ENCODE measurements at regions not wholly inside any gene's neighbourhood (a gene's known extent, or its start where the extent isn't known, plus 50 kb on each side); places are given as distances from the start of the nearest gene placed in this dataset.

DNA sequence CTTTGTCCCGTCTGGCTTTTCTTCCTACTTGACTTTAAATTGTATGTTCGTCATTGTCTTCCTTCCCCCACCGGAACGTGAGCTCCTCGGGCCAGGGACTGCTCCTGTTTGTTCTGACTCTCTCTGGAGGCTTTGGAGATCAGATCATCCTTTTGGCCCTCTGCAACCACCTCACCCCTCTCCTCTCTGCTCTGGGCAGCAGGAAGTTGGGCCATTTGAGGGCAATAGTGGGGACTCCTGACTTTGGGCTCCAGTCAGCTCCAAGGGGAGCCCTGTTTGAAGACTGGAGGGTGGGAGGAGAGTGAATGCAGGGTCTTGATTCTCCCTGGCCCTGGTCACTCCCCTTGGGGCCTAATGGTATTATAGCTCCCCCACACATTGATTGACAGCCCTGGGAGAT, 186.3 kb upstream of the B3GAT1 start:
- H3K36me3 ChIP-seq = no peaks in the 10 kb centered on the region
- intact Hi-C loops (cut with DNase I) = no loop called here
- no peak for DNase-seq
- H3K27me3 ChIP-seq = peaks cover 0 to 6% (median 0%) of the 10 kb centered on the region in 3 donors
- no peaks in the 10 kb centered on the region for H3K9me3 ChIP-seq
- no peak overlapping the region for H3K4me3 ChIP-seq
- WGBS, 2 donors = 80 to 87% methylated on average over 5 of the region's 5 CpGs
- H3K27ac ChIP-seq = no peak overlapping the region
- H3K4me1 ChIP-seq = no peaks in the 10 kb centered on the region
- TF ChIP-seq POLR2A (IDR thresholded peaks at IDR 0.05) = no peak
- TF ChIP-seq, protein P1, sequence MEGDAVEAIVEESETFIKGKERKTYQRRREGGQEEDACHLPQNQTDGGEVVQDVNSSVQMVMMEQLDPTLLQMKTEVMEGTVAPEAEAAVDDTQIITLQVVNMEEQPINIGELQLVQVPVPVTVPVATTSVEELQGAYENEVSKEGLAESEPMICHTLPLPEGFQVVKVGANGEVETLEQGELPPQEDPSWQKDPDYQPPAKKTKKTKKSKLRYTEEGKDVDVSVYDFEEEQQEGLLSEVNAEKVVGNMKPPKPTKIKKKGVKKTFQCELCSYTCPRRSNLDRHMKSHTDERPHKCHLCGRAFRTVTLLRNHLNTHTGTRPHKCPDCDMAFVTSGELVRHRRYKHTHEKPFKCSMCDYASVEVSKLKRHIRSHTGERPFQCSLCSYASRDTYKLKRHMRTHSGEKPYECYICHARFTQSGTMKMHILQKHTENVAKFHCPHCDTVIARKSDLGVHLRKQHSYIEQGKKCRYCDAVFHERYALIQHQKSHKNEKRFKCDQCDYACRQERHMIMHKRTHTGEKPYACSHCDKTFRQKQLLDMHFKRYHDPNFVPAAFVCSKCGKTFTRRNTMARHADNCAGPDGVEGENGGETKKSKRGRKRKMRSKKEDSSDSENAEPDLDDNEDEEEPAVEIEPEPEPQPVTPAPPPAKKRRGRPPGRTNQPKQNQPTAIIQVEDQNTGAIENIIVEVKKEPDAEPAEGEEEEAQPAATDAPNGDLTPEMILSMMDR (IDR thresholded peaks at IDR 0.05) = no peak
- TF ChIP-seq POLR2AphosphoS5 (IDR thresholded peaks at IDR 0.05) = no peak
- no peak for TF ChIP-seq EP300 (IDR thresholded peaks at IDR 0.05)

GRCh38 chr11:134597452-134597851, 185.4 kb upstream of the B3GAT1 start:
- Histone ChIP-seq H3K27ac (no peak overlapping the region), H3K36me3 (no peaks in the 10 kb centered on the region), H3K9me3 (peaks cover 0 to 3% (median 0%) of the 10 kb centered on the region in 4 donors), H3K4me3 (no peak overlapping the region), H3K4me1 (no peaks in the 10 kb centered on the region), H3K27me3 (peaks cover 0 to 6% (median 0%) of the 10 kb centered on the region in 3 donors)
- no peak for DNase-seq
- intact Hi-C loops (cut with DNase I) = no loop called here
- no peak for TF ChIP-seq POLR2AphosphoS5 (IDR thresholded peaks at IDR 0.05)
- WGBS, 2 donors = 92 to 93% methylated on average over 8 of the region's 8 CpGs

GRCh38 chr11:134596404-134596803, 184.4 kb upstream of the B3GAT1 start:
- DNase-seq = no peak
- no peak overlapping the region for H3K4me3 ChIP-seq
- H3K27ac ChIP-seq = no peak overlapping the region
- H3K4me1 ChIP-seq = no peaks in the 10 kb centered on the region
- peaks cover 0 to 6% (median 0%) of the 10 kb centered on the region in 3 donors for H3K27me3 ChIP-seq
- 90 to 92% methylated on average over 3 of the region's 3 CpGs for WGBS, 2 donors
- H3K9me3 ChIP-seq = peaks cover 0 to 3% (median 0%) of the 10 kb centered on the region in 4 donors
- no peaks in the 10 kb centered on the region for H3K36me3 ChIP-seq
- intact Hi-C loops (cut with DNase I) = no loop called here
- TF ChIP-seq, protein P1 (IDR thresholded peaks at IDR 0.05) = no peak
- TF ChIP-seq POLR2AphosphoS5 (IDR thresholded peaks at IDR 0.05) (no peak), POLR2A (IDR thresholded peaks at IDR 0.05) (no peak), EP300 (IDR thresholded peaks at IDR 0.05) (no peak)

- intact Hi-C loops (cut with DNase I) = no loop called here
- Histone ChIP-seq H3K27ac (no peak overlapping the region), H3K4me1 (no peaks in the 10 kb centered on the region), H3K36me3 (no peaks in the 10 kb centered on the region), H3K27me3 (peaks cover 0 to 6% (median 0%) of the 10 kb centered on the region in 3 donors), H3K4me3 (no peak overlapping the region), H3K9me3 (peaks cover 0 to 3% (median 0%) of the 10 kb centered on the region in 4 donors)
- TF ChIP-seq, protein P1 (IDR thresholded peaks at IDR 0.05) = no peak
- TF ChIP-seq POLR2AphosphoS5 (IDR thresholded peaks at IDR 0.05) (no peak), EP300 (IDR thresholded peaks at IDR 0.05) (no peak), POLR2A (IDR thresholded peaks at IDR 0.05) (no peak)
- DNase-seq = no peak
These were observed 180.4 kb upstream of the B3GAT1 start for GRCh38 chr11:134592391-134592990.

GRCh38 chr11:134591338-134591737, 179.3 kb upstream of the B3GAT1 start:
- no peak overlapping the region for H3K4me3 ChIP-seq
- WGBS, 2 donors = 87 to 89% methylated on average over 3 of the region's 3 CpGs
- no peak overlapping the region for H3K27ac ChIP-seq
- no peak for DNase-seq
- H3K36me3 ChIP-seq = no peaks in the 10 kb centered on the region
- H3K4me1 ChIP-seq = no peaks in the 10 kb centered on the region
- TF ChIP-seq, protein P1 (IDR thresholded peaks at IDR 0.05) = no peak
- TF ChIP-seq POLR2A (IDR thresholded peaks at IDR 0.05) = no peak
- TF ChIP-seq POLR2AphosphoS5 (IDR thresholded peaks at IDR 0.05) = no peak
- no peak for TF ChIP-seq EP300 (IDR thresholded peaks at IDR 0.05)
- H3K9me3 ChIP-seq = peaks cover 0 to 3% (median 0%) of the 10 kb centered on the region in 4 donors
- intact Hi-C loops (cut with DNase I) = no loop called here
- peaks cover 0 to 6% (median 0%) of the 10 kb centered on the region in 3 donors for H3K27me3 ChIP-seq

Measured in sigmoid colon (tissue), 6 donors.